ENCODE measurements at regions not wholly inside any gene's neighbourhood (a gene's known extent, or its start where the extent isn't known, plus 50 kb on each side); places are given as distances from the start of the nearest gene placed in this dataset.

- H3K27me3 ChIP-seq (ENCODE audit: control insufficient read depth, insufficient read depth, low read length) = no peaks in the 10 kb centered on the region
- H3K9ac ChIP-seq (ENCODE audit: low read length) = no peak overlapping the region
- H3K27ac ChIP-seq (ENCODE audit: low read length) = no peak overlapping the region
- no peak overlapping the region for H3K4me3 ChIP-seq (ENCODE audit: low read length)
- H3K9me3 ChIP-seq (ENCODE audit: control insufficient read depth, low read depth, low read length) = no peaks in the 10 kb centered on the region
- H3K4me1 ChIP-seq (ENCODE audit: control insufficient read depth, low read depth, low read length) = no peaks in the 10 kb centered on the region
- no peaks in the 10 kb centered on the region for H3K36me3 ChIP-seq (ENCODE audit: control insufficient read depth, low read depth, low read length)
Measured at GRCh38 chr4:79046016-79046592, 106.9 kb upstream of the PAQR3 start.

DNA sequence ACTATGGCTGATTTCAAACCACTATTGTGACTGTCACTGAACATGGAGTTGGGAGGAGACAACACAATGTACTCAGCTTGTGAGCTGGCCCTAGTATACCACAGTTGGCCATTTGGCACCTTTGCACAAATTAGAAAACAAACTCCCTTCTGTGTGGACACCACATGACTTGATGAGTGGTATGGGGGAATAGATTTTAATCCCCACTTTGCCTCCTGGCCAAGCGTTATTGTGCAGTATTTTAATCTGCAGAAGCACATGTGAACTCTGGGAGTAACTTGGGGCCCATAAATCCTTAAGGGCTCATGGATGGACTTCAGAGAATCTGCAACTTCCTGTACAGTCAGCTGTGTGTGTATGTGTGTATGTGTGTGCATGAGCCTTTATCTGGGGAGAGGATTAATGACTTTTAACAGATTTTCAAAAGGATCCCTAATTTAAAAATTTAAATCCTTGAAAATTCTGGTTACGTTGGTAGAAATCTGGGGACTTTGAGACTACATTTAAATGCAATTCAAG, 105.0 kb upstream of the PAQR3 start:
- H3K4me3 ChIP-seq (ENCODE audit: low read length) = no peak overlapping the region
- H3K27ac ChIP-seq (ENCODE audit: low read length) = no peak overlapping the region
- H3K36me3 ChIP-seq (ENCODE audit: control insufficient read depth, low read depth, low read length) = no peaks in the 10 kb centered on the region
- H3K9ac ChIP-seq (ENCODE audit: low read length) = no peak overlapping the region
- no peaks in the 10 kb centered on the region for H3K4me1 ChIP-seq (ENCODE audit: control insufficient read depth, low read depth, low read length)
- no peaks in the 10 kb centered on the region for H3K9me3 ChIP-seq (ENCODE audit: control insufficient read depth, low read depth, low read length)
- no peaks in the 10 kb centered on the region for H3K27me3 ChIP-seq (ENCODE audit: control insufficient read depth, insufficient read depth, low read length)

GRCh38 chr4:79043138-79043537, 103.9 kb upstream of the PAQR3 start:
- Histone ChIP-seq H3K27me3 (ENCODE audit: control insufficient read depth, insufficient read depth, low read length) (no peaks in the 10 kb centered on the region), H3K36me3 (ENCODE audit: control insufficient read depth, low read depth, low read length) (no peaks in the 10 kb centered on the region), H3K9ac (ENCODE audit: low read length) (no peak overlapping the region), H3K9me3 (ENCODE audit: control insufficient read depth, low read depth, low read length) (no peaks in the 10 kb centered on the region), H3K27ac (ENCODE audit: low read length) (no peak overlapping the region), H3K4me1 (ENCODE audit: control insufficient read depth, low read depth, low read length) (no peaks in the 10 kb centered on the region), H3K4me3 (ENCODE audit: low read length) (no peak overlapping the region)

GRCh38 chr4:79042079-79042674, 102.9 kb upstream of the PAQR3 start:
- no peaks in the 10 kb centered on the region for H3K4me1 ChIP-seq (ENCODE audit: control insufficient read depth, low read depth, low read length)
- no peaks in the 10 kb centered on the region for H3K9me3 ChIP-seq (ENCODE audit: control insufficient read depth, low read depth, low read length)
- no peaks in the 10 kb centered on the region for H3K27me3 ChIP-seq (ENCODE audit: control insufficient read depth, insufficient read depth, low read length)

GRCh38 chr4:79034544-79034943, 95.3 kb upstream of the PAQR3 start:
- Histone ChIP-seq H3K27me3 (ENCODE audit: control insufficient read depth, insufficient read depth, low read length) (no peaks in the 10 kb centered on the region), H3K9me3 (ENCODE audit: control insufficient read depth, low read depth, low read length) (no peaks in the 10 kb centered on the region), H3K36me3 (ENCODE audit: control insufficient read depth, low read depth, low read length) (no peaks in the 10 kb centered on the region), H3K4me3 (ENCODE audit: low read length) (no peak overlapping the region), H3K4me1 (ENCODE audit: control insufficient read depth, low read depth, low read length) (peaks cover 6% of the 10 kb centered on the region), H3K27ac (ENCODE audit: low read length) (no peak overlapping the region), H3K9ac (ENCODE audit: low read length) (no peak overlapping the region)

More at GRCh38 chr4:79042079-79042674, 102.9 kb upstream of the PAQR3 start:
- Histone ChIP-seq H3K27ac (ENCODE audit: low read length) (no peak overlapping the region), H3K4me3 (ENCODE audit: low read length) (no peak overlapping the region), H3K36me3 (ENCODE audit: control insufficient read depth, low read depth, low read length) (no peaks in the 10 kb centered on the region), H3K9ac (ENCODE audit: low read length) (no peak overlapping the region)

- no peaks in the 10 kb centered on the region for H3K36me3 ChIP-seq (ENCODE audit: control insufficient read depth, low read depth, low read length)
- H3K9ac ChIP-seq (ENCODE audit: low read length) = no peak overlapping the region
Measured at GRCh38 chr4:79030973-79031372, 91.7 kb upstream of the PAQR3 start.

DNA sequence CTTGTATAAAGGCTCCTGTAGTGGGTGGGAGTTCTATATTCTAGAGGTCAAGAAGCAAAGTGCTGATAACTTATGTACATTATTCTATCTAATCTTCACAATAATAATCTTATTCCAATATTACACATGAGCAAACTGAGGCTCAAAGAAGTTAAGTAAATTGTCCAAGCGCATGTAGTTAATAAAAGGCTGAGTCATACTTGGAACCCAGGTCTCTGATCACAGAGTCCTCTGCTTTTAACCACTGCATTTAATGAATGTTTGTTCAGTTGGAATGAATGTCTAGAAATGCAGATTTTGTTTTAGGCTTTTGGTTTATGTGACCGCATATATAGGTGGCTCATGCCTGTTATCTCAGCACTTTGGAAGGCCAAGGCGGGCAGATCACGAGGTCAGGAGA, 88.4 kb upstream of the PAQR3 start:
- H3K27me3 ChIP-seq (ENCODE audit: control insufficient read depth, insufficient read depth, low read length) = no peaks in the 10 kb centered on the region
- no peak overlapping the region for H3K27ac ChIP-seq (ENCODE audit: low read length)
- peaks cover 6% of the 10 kb centered on the region for H3K4me1 ChIP-seq (ENCODE audit: control insufficient read depth, low read depth, low read length)
- no peak overlapping the region for H3K4me3 ChIP-seq (ENCODE audit: low read length)
- no peaks in the 10 kb centered on the region for H3K36me3 ChIP-seq (ENCODE audit: control insufficient read depth, low read depth, low read length)
- no peaks in the 10 kb centered on the region for H3K9me3 ChIP-seq (ENCODE audit: control insufficient read depth, low read depth, low read length)
- no peak overlapping the region for H3K9ac ChIP-seq (ENCODE audit: low read length)

More at GRCh38 chr4:79030973-79031372, 91.7 kb upstream of the PAQR3 start:
- H3K4me1 ChIP-seq (ENCODE audit: control insufficient read depth, low read depth, low read length) = peaks cover 6% of the 10 kb centered on the region
- no peaks in the 10 kb centered on the region for H3K27me3 ChIP-seq (ENCODE audit: control insufficient read depth, insufficient read depth, low read length)
- no peaks in the 10 kb centered on the region for H3K9me3 ChIP-seq (ENCODE audit: control insufficient read depth, low read depth, low read length)
- no peak overlapping the region for H3K4me3 ChIP-seq (ENCODE audit: low read length)
- no peak overlapping the region for H3K27ac ChIP-seq (ENCODE audit: low read length)

DNA sequence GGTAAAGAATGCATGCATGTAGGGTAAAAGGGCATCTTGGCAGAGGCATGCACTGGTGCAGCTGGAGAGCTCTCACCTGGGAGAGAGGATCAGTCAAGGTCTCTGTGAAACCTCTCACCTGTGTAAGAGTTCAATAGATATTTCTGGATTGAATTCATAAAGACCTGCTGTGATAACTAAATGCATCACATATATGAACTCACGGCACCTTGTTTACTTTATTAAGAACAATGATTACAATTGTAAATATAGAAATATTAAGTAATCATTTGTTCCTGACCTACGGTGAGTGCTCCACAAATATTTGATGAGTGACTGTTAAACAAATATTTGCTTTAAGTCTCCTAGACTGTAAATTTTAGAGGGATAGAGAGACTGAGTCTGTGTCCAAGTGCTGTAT, 85.9 kb upstream of the PAQR3 start:
- no peak overlapping the region for H3K9ac ChIP-seq (ENCODE audit: low read length)
- no peaks in the 10 kb centered on the region for H3K9me3 ChIP-seq (ENCODE audit: control insufficient read depth, low read depth, low read length)
- H3K27ac ChIP-seq (ENCODE audit: low read length) = no peak overlapping the region
- H3K36me3 ChIP-seq (ENCODE audit: control insufficient read depth, low read depth, low read length) = no peaks in the 10 kb centered on the region
- H3K4me1 ChIP-seq (ENCODE audit: control insufficient read depth, low read depth, low read length) = no peaks in the 10 kb centered on the region
- H3K27me3 ChIP-seq (ENCODE audit: control insufficient read depth, insufficient read depth, low read length) = no peaks in the 10 kb centered on the region
- H3K4me3 ChIP-seq (ENCODE audit: low read length) = no peak overlapping the region

GRCh38 chr4:79023799-79024770, 84.8 kb upstream of the PAQR3 start:
- Histone ChIP-seq H3K27me3 (ENCODE audit: control insufficient read depth, insufficient read depth, low read length) (no peaks in the 10 kb centered on the region), H3K9ac (ENCODE audit: low read length) (no peak overlapping the region), H3K36me3 (ENCODE audit: control insufficient read depth, low read depth, low read length) (no peaks in the 10 kb centered on the region), H3K27ac (ENCODE audit: low read length) (no peak overlapping the region), H3K4me3 (ENCODE audit: low read length) (no peak overlapping the region), H3K4me1 (ENCODE audit: control insufficient read depth, low read depth, low read length) (no peaks in the 10 kb centered on the region), H3K9me3 (ENCODE audit: control insufficient read depth, low read depth, low read length) (no peaks in the 10 kb centered on the region)

DNA sequence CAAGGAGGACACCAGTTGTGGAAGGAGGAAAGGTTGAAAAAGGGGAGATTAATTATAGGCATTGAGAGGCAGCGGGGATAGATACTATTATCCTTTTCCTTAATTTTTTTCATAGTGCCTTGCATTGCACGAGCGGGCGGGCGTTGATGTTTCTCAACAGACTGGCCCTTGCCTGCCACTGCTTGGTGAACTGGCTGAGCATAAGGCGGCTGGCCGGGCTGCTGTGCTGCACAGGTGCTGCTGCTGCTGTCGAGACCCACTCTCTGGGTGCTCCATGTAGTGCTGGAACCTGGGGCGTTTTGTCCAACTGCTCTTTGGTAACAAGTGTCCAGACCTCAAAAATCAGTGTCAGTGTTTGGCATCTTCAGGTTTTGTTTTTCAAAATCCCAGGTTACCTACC, 83.3 kb upstream of the PAQR3 start:
- H3K36me3 ChIP-seq (ENCODE audit: control insufficient read depth, low read depth, low read length) = no peaks in the 10 kb centered on the region

DNA sequence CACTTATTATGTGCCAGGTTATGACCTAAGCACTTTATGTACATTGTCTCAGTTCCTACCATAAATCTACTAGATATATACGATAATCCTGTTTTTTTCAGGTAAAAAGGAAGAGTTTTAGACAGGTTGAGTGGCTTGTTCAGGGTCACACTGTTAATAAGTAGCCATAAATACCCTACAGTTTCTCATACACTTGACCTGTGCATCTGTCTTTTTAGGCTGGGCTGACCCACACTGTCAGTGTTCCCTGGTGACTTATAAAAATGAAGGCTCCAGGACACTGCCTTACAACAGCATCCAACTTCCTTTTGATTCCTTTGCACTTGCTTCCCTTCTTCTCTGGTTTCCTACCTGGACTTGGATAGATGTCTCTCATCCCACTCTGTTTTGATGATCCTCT, 78.2 kb upstream of the PAQR3 start:
- no peak overlapping the region for H3K4me3 ChIP-seq (ENCODE audit: low read length)
- H3K4me1 ChIP-seq (ENCODE audit: control insufficient read depth, low read depth, low read length) = no peaks in the 10 kb centered on the region
- H3K27ac ChIP-seq (ENCODE audit: low read length) = no peak overlapping the region
- H3K36me3 ChIP-seq (ENCODE audit: control insufficient read depth, low read depth, low read length) = no peaks in the 10 kb centered on the region
- H3K9ac ChIP-seq (ENCODE audit: low read length) = no peak overlapping the region
- no peaks in the 10 kb centered on the region for H3K27me3 ChIP-seq (ENCODE audit: control insufficient read depth, insufficient read depth, low read length)
- H3K9me3 ChIP-seq (ENCODE audit: control insufficient read depth, low read depth, low read length) = no peaks in the 10 kb centered on the region

More for the DNA sequence above, 83.3 kb upstream of the PAQR3 start:
- H3K27me3 ChIP-seq (ENCODE audit: control insufficient read depth, insufficient read depth, low read length) = no peaks in the 10 kb centered on the region
- H3K4me1 ChIP-seq (ENCODE audit: control insufficient read depth, low read depth, low read length) = no peaks in the 10 kb centered on the region
- no peak overlapping the region for H3K9ac ChIP-seq (ENCODE audit: low read length)
- no peak overlapping the region for H3K27ac ChIP-seq (ENCODE audit: low read length)
- no peak overlapping the region for H3K4me3 ChIP-seq (ENCODE audit: low read length)
- H3K9me3 ChIP-seq (ENCODE audit: control insufficient read depth, low read depth, low read length) = no peaks in the 10 kb centered on the region

Measured in iPS-18a (cell line).